ENCODE measurements at regions not wholly inside any gene's neighbourhood (a gene's known extent, or its start where the extent isn't known, plus 50 kb on each side); places are given as distances from the start of the nearest gene placed in this dataset.

GRCh38 chr12:30117483-30117882, 333.7 kb upstream of the TMTC1 start:
- no peak for TF ChIP-seq EP300 (IDR thresholded peaks at IDR 0.05)
- TF ChIP-seq CTCF (IDR thresholded peaks at IDR 0.05), result no peak
- no peak for TF ChIP-seq POLR2A (IDR thresholded peaks at IDR 0.05)

All from ovary (tissue), 3 donors.